Hepatocyte (in vitro differentiated cells): ENCODE measurements at regions not wholly inside any gene's neighbourhood (a gene's known extent, or its start where the extent isn't known, plus 50 kb on each side); places are given as distances from the start of the nearest gene placed in this dataset.

Source experiments
- CTCF ChIP-seq: fragments of 200-600 bp; sonication (generic); IDR thresholded peaks from 2 replicates; pipeline ENCODE4 v1.5.1; 2016; ENCODE audit warnings: antibody characterized with exemption, mild to moderate bottlenecking; ENCODE audit not compliant: poor library complexity
- EZH2 ChIP-seq: fragments of 200-600 bp; sonication (generic); IDR thresholded peaks from 2 replicates; pipeline ENCODE4 v1.6.1; 2016; ENCODE audit warnings: antibody characterized with exemption, mild to moderate bottlenecking, borderline replicate concordance
- EZH2phosphoT487 ChIP-seq: fragments of 200-600 bp; sonication (generic); IDR thresholded peaks from one replicate; pipeline ENCODE4 v1.6.1; 2018; ENCODE audit warnings: antibody characterized with exemption, mild to moderate bottlenecking, low read depth, moderate library complexity; ENCODE audit not compliant: unreplicated experiment, severe bottlenecking

GRCh38 chr14:53437858-53438257 is 284.7 kb upstream of the DDHD1 start:
- TF ChIP-seq CTCF (no peak), EZH2 (no peak), EZH2phosphoT487 (no peak)
